GM10266 (cell line): ENCODE measurements at regions not wholly inside any gene's neighbourhood (a gene's known extent, or its start where the extent isn't known, plus 50 kb on each side); places are given as distances from the start of the nearest gene placed in this dataset.

Experiments used
- DNase-seq: peaks from one replicate; pipeline ENCODE4 v3.0.0; 2012; ENCODE audit errors: extremely low spot score
- TF ChIP-seq, protein P1 (sequence below): IDR thresholded peaks from 2 replicates; pipeline ENCODE4 v1.5.1; 2012; ENCODE audit warnings: mild to moderate bottlenecking, low read depth; ENCODE audit not compliant: control insufficient read depth, insufficient read depth; ENCODE audit errors: missing control alignments

DNA sequence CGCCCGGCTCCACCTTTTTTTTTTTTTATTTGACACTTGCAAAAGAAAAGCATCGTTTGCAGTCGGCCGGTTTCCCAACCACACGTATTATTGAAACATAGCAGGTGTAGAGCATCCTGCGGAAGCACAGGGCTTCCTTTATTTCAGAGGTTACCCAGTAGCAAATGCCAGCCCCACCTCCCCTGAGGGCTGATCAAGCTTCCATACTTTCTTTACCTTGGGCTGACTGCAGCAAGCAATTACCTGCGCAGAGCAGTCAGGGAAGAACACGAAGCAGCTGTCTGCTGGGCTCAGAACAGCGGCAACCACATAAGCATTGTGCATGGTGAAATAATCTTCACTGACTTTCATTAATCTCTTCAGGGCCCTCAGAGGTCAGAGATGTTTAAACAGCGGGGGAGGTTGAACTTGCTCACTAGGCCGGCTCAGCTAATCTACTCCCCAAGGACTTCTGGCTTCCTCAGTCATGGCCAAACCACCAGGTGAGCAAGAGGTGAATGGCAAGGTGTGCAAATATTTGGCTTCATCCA, 784.7 kb upstream of the AUTS2 start:
- DNase-seq, result no peak
- TF ChIP-seq, protein P1, sequence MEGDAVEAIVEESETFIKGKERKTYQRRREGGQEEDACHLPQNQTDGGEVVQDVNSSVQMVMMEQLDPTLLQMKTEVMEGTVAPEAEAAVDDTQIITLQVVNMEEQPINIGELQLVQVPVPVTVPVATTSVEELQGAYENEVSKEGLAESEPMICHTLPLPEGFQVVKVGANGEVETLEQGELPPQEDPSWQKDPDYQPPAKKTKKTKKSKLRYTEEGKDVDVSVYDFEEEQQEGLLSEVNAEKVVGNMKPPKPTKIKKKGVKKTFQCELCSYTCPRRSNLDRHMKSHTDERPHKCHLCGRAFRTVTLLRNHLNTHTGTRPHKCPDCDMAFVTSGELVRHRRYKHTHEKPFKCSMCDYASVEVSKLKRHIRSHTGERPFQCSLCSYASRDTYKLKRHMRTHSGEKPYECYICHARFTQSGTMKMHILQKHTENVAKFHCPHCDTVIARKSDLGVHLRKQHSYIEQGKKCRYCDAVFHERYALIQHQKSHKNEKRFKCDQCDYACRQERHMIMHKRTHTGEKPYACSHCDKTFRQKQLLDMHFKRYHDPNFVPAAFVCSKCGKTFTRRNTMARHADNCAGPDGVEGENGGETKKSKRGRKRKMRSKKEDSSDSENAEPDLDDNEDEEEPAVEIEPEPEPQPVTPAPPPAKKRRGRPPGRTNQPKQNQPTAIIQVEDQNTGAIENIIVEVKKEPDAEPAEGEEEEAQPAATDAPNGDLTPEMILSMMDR, result no peak

DNA sequence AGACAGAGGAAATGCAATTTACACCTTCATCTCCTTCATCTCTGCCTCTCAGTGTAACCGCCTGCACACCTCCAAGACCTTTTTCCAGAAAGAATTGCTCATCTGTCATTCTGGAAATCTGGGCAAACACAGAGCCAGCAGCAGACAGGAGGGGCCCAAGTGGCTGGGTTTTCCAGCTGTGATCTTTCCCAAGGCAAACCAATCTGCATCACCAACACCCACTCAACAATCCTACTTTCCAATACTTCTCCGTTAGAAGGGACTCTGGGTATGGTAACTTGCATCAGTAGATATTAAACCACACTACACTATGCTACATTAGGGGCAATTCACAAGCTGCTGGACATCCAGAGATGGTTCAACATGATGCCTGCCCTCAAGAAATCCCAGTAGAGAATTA, 781.8 kb upstream of the AUTS2 start:
- TF ChIP-seq, protein P1, result no peak
- no peak for DNase-seq

DNA sequence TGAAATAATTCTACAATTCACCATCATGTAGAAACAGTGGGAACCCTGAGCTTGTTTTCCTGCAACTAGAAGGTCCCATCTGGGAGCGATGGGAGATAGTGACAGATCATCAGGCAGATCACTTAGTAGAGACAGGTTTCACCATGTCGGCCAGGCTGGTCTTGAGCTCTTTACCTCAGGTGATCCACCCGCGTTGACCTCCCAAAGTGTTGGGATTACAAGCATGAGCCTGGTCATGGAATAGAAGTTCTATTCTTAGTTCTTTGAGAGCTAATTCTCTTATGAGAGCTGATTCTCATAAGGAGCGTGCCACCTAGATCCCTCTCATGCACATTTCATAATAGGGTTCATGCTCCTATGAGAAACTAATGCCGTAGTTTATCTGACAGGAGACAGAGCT, 778.0 kb upstream of the AUTS2 start:
- no peak for DNase-seq
- TF ChIP-seq, protein P1, result no peak

DNA sequence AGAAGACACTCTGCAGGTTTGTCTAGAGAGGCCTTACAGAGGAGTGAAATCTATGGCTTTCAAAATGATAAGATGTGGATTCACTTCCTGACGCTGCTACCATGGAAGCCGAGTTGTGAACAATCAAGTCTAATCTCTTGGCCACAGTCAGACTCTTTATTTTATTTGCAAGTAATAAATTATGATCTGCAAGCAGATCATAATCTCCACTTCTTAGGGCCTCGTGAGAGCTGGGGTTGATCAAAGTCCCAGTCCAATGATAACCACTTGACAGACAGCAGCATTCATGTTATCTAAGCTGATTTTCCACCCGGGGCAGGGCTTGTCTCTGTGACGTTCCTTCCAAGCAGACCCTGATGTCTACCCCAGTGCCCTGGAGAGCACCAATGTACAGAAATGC, 776.4 kb upstream of the AUTS2 start:
- TF ChIP-seq, protein P1, result no peak
- no peak for DNase-seq

DNA sequence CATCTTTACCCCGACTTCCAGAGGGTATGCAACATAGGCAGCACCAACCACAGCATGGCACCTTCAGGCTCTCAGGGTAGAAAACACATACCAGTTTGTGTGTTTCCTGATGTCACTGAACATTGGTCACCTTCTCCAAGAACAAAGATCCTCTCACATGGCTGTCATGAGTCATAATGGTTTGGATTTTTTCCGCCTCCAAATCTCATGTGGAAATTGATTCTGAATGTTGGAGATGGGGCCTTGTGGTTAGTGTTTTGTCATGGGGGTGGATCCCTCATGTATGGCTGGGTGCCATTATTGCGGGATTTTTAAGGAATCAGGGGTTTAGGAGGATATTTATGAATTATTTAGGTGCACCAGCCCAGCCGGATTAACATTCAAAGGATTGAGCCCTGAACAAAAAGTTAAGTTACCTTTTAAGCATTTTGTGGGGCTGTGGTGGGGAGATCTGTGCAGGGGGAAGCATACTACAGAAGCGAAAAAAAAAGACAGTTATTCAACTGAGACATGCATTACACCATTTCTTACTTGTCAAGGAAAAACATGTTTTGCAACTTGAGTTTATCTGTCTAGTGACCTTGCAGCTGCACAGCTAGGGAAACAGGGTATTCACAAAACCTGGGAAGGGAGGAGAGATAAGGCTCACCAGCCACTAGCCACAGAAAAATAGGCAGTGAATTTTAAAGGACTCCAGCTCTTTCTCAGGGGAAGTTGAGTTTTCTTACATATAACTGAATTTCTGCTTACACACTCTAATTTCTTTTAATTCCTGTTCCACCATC, 774.1 kb upstream of the AUTS2 start:
- TF ChIP-seq, protein P1, result no peak
- no peak for DNase-seq

DNA sequence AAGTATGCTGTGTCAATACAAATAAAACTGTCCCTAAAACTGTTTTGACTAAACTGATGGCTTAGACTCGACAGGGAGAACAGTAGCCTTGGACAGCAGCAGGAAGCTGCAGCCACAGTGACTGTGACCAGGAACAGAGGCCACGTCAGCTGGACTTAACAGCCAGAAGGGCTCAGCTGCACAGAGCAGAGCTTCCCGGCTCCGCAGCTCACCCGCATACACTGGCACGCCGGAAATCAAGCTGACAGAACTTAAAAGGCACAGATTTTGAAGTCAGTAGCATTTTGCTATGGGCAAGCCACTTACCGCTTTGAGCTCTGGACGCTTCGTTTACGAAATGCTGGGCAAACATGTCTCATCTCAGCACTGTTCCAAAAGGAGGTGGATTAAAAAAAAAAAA, 769.7 kb upstream of the AUTS2 start:
- TF ChIP-seq, protein P1, result no peak
- no peak for DNase-seq

DNA sequence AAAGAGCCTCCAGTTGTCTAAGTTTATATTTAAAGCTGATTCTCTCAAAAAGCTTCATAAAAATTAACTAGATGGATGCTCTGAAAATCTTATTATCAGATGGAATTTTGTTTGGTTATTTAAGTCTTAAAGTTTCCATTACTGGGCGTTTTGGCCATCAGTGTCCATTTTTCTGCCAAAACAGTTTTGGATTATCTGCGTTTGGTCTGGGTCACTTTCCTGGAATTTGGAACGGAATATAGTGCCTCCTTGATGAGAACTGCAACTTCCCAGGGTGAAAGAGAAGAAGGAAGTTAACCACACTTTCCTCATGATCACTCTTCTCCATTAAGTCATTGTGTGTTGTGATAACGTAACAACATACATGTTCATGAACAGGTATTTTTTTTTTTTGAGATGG, 764.9 kb upstream of the AUTS2 start:
- DNase-seq, result no peak
- TF ChIP-seq, protein P1, result no peak
